ENCODE measurements at regions not wholly inside any gene's neighbourhood (a gene's known extent, or its start where the extent isn't known, plus 50 kb on each side); places are given as distances from the start of the nearest gene placed in this dataset.

DNA sequence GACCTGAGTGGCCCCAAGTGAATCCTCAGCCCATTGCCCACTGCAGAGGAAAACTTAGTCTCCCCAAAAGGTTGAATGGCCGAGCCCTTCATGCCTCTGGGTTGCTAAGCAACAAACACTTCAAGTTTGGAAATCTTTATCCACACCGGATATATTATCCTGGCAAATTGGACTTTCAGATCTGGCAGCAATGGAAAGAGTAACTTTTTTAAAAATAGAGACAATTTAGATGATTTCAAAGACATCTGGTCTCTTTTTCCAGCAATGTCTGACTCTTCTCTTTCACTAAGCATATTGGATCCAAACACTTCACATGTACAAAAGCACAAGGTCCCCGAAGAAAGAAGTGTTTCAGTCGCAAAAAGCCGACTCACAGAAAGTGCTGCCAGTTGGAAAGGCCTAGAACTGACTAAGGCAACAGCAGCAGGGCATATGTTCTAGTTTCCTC is 505.3 kb downstream of the SOX6 start:
- 51 to 62% methylated on average over 5 of the region's 5 CpGs for WGBS, 2 donors
- intact Hi-C loops (cut with DNase I), result no loop called here

DNA sequence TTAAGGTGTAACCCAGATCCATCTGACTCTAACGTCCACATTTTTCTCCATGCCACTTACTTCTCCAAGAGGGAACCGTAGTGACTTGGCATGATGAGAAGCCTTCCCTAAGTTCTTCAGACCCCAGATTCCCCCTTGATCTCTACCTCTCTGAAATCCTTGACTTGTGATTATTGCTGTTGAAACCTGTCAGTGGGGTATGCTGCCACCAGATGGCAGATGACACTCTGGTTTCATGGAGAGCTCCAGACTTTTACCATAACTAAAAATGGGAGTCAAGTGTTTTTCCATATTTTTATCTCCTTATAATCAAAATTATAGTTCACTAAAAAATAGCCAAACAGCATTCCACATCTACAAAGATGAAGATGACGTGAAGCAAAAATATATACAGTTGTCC is 504.2 kb downstream of the SOX6 start:
- TF ChIP-seq POLR2A (IDR thresholded peaks at IDR 0.05), result no peak
- TF ChIP-seq, protein P1, sequence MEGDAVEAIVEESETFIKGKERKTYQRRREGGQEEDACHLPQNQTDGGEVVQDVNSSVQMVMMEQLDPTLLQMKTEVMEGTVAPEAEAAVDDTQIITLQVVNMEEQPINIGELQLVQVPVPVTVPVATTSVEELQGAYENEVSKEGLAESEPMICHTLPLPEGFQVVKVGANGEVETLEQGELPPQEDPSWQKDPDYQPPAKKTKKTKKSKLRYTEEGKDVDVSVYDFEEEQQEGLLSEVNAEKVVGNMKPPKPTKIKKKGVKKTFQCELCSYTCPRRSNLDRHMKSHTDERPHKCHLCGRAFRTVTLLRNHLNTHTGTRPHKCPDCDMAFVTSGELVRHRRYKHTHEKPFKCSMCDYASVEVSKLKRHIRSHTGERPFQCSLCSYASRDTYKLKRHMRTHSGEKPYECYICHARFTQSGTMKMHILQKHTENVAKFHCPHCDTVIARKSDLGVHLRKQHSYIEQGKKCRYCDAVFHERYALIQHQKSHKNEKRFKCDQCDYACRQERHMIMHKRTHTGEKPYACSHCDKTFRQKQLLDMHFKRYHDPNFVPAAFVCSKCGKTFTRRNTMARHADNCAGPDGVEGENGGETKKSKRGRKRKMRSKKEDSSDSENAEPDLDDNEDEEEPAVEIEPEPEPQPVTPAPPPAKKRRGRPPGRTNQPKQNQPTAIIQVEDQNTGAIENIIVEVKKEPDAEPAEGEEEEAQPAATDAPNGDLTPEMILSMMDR (IDR thresholded peaks at IDR 0.05), result peak in 1 of 6 experiments; percentile 12
- H3K36me3 ChIP-seq, result no peaks in the 10 kb centered on the region
- H3K9me3 ChIP-seq, result no peaks in the 10 kb centered on the region
- no peaks in the 10 kb centered on the region for H3K27me3 ChIP-seq
- peaks cover 0 to 11% of the 10 kb centered on the region in 2 donors for H3K4me1 ChIP-seq
- no peak overlapping the region for H3K27ac ChIP-seq
- H3K4me3 ChIP-seq (replicated peaks in 1 of 3), result no peak overlapping the region
- WGBS, 2 donors, result 61 to 63% methylated on average over 3 of the region's 3 CpGs
- intact Hi-C loops (cut with DNase I), result no loop called here
- no peak for DNase-seq

More for the DNA sequence above, 505.3 kb downstream of the SOX6 start:
- no peak for DNase-seq
- H3K27me3 ChIP-seq, result no peaks in the 10 kb centered on the region
- no peaks in the 10 kb centered on the region for H3K36me3 ChIP-seq
- H3K9me3 ChIP-seq, result no peaks in the 10 kb centered on the region
- H3K27ac ChIP-seq, result no peak overlapping the region
- H3K4me1 ChIP-seq, result peaks cover 0 to 11% of the 10 kb centered on the region in 2 donors
- TF ChIP-seq POLR2A (IDR thresholded peaks at IDR 0.05), result no peak
- TF ChIP-seq, protein P1 (IDR thresholded peaks at IDR 0.05), result no peak
- H3K4me3 ChIP-seq (replicated peaks in 1 of 3), result no peak overlapping the region

DNA sequence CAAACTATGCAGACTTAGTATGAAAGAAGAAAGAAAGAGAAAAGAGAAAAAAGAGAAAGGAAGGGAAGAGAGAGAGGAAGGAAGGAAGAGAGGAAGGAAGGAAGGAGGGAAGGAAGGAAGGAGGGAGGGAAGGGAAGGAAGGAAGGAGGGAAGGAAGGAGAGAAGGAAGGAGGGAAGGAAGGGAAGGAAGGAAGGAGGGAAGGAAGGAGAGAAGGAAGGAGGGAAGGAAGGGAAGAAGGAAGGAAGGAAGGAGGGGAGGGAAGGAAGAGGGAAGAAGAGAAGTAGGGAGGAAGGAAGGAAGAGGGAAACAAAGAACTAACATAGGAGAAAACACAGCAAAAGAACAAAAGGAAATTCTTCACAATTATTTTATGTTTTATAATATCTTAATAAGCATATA is 502.1 kb downstream of the SOX6 start:
- H3K27ac ChIP-seq, result no peak overlapping the region
- no peaks in the 10 kb centered on the region for H3K9me3 ChIP-seq
- intact Hi-C loops (cut with DNase I), result no loop called here
- no peaks in the 10 kb centered on the region for H3K27me3 ChIP-seq
- no peak overlapping the region for H3K4me3 ChIP-seq (replicated peaks in 1 of 3)
- peaks cover 0 to 11% of the 10 kb centered on the region in 2 donors for H3K4me1 ChIP-seq
- no peak for TF ChIP-seq POLR2A (IDR thresholded peaks at IDR 0.05)
- TF ChIP-seq, protein P1 (IDR thresholded peaks at IDR 0.05), result no peak
- DNase-seq, result no peak
- H3K36me3 ChIP-seq, result no peaks in the 10 kb centered on the region

DNA sequence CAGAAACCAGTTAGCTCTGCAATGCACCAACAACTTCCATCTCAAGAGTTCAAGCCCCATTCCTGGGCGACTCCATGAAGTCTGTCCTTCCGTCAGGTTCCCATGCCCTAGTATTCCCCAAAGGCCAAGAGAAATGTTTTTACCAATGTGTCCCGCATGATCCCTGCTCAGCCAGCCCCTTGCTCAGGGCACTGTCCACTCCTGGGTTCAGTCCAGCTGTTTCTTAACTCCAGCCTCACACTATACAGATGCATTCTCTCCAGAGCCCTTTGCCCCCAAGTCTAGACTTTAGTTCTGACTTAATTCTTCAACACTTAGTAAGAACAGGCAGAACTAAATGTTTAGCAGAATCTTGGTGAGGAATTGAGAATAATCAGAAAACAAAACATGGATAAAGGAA is 497.5 kb downstream of the SOX6 start:
- Histone ChIP-seq H3K9me3 (no peaks in the 10 kb centered on the region), H3K27me3 (no peaks in the 10 kb centered on the region), H3K36me3 (no peaks in the 10 kb centered on the region), H3K27ac (no peak overlapping the region), H3K4me1 (no peaks in the 10 kb centered on the region), H3K4me3 (replicated peaks in 1 of 3) (no peak overlapping the region)
- DNase-seq, result no peak
- no peak for TF ChIP-seq POLR2A (IDR thresholded peaks at IDR 0.05)
- TF ChIP-seq, protein P1 (IDR thresholded peaks at IDR 0.05), result no peak
- WGBS, 2 donors, result 84 to 93% methylated on average over 3 of the region's 3 CpGs
- intact Hi-C loops (cut with DNase I), result no loop called here

DNA sequence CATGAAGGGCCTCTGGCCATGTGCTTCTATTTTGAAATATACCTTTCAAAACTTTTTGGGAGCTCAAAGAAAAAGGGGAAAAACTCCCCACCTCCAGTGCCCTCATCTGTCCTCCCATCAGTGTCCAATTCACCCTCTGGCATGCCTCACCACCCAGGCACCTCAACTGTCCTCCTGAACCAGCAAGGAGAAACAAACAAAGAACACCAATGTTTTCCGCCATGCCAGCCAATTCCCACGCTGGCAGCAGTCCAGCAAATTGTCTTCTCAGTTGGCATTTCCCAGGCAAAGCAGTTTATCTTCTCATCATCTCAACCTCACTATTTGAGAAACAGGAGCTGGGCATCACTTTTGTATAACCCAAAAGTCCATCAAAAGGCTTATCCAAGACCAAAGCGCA is 496.9 kb downstream of the SOX6 start:
- no peak overlapping the region for H3K27ac ChIP-seq
- H3K4me1 ChIP-seq, result no peaks in the 10 kb centered on the region
- intact Hi-C loops (cut with DNase I), result no loop called here
- H3K4me3 ChIP-seq (replicated peaks in 1 of 3), result no peak overlapping the region
- H3K36me3 ChIP-seq, result no peaks in the 10 kb centered on the region
- H3K9me3 ChIP-seq, result no peaks in the 10 kb centered on the region
- H3K27me3 ChIP-seq, result no peaks in the 10 kb centered on the region
- TF ChIP-seq, protein P1 (IDR thresholded peaks at IDR 0.05), result no peak
- TF ChIP-seq POLR2A (IDR thresholded peaks at IDR 0.05), result no peak
- DNase-seq, result no peak
- 94 to 95% methylated on average over 3 of the region's 3 CpGs for WGBS, 2 donors
